Activated CD8-positive, alpha-beta memory T cell treated with anti-CD3 and anti-CD28 coated beads for 36 hours (primary cell): ENCODE measurements at regions not wholly inside any gene's neighbourhood (a gene's known extent, or its start where the extent isn't known, plus 50 kb on each side); places are given as distances from the start of the nearest gene placed in this dataset.
"Not testable (repeated sequence)": the region's sequence is repeated elsewhere in the genome, so short reads cannot be mapped to it uniquely, and the experiment has no call there.

Source experiments
- CTCF ChIA-PET: fragments of 350-600 bp; sonication (Branson Sonifier 250); formaldehyde crosslinking; loops from one replicate; lab custom pipeline; 2021; ENCODE audit warnings: antibody characterized with exemption; lab: Charles Lee
- POLR2A ChIA-PET: fragments of 350-600 bp; sonication (Branson Sonifier 250); formaldehyde crosslinking; loops from one replicate; lab custom pipeline; 2021; ENCODE audit warnings: antibody characterized with exemption; lab: Charles Lee

GRCh38 chr17:6278376-6278775 lies 156.5 kb downstream of the AIPL1 start:
- CTCF ChIA-PET, result no interaction called here
- POLR2A ChIA-PET, result no interaction called here

- POLR2A ChIA-PET, result no interaction called here
- CTCF ChIA-PET, result no interaction called here
Observed at GRCh38 chr17:6276711-6277110, 158.2 kb downstream of the AIPL1 start.

GRCh38 chr17:6274310-6274709 lies 160.6 kb downstream of the AIPL1 start:
- POLR2A ChIA-PET, result no interaction called here
- CTCF ChIA-PET, result no interaction called here

GRCh38 chr17:6269478-6269877 lies 165.4 kb downstream of the AIPL1 start:
- ChIA-PET CTCF (no interaction called here), POLR2A (no interaction called here)

- POLR2A ChIA-PET, result no interaction called here
- CTCF ChIA-PET, result no interaction called here
Observed at GRCh38 chr17:6261466-6261865, 173.5 kb downstream of the AIPL1 start.

GRCh38 chr17:6259899-6260298 lies 175.0 kb downstream of the AIPL1 start:
- CTCF ChIA-PET, result no interaction called here
- POLR2A ChIA-PET, result no interaction called here

GRCh38 chr17:6257336-6257735 lies 177.6 kb downstream of the AIPL1 start:
- ChIA-PET CTCF (interaction anchor here (0.7 kb wide), 1 partner anchor 68 kb away, joined by 3 read pairs; no protein-coding TSS in a partner anchor), POLR2A (no interaction called here)

- ChIA-PET POLR2A (no interaction called here), CTCF (no interaction called here)
Observed at GRCh38 chr17:6255322-6255721, 179.6 kb downstream of the AIPL1 start.

GRCh38 chr17:6254036-6254435 lies 180.9 kb downstream of the AIPL1 start:
- ChIA-PET CTCF (no interaction called here), POLR2A (no interaction called here)

- CTCF ChIA-PET, POLR2A ChIA-PET: not testable (repeated sequence)
Observed at GRCh38 chr17:6251640-6252039, 181.5 kb downstream of the WSCD1 start.

- CTCF ChIA-PET, result interaction anchor here (0.6 kb wide), 1 partner anchor 224 kb away, joined by 3 read pairs; no protein-coding TSS in a partner anchor
- POLR2A ChIA-PET, result no interaction called here
Observed at GRCh38 chr17:6249732-6250131, 179.6 kb downstream of the WSCD1 start.

GRCh38 chr17:6248061-6248460 lies 177.9 kb downstream of the WSCD1 start:
- CTCF ChIA-PET, result no interaction called here
- POLR2A ChIA-PET, result no interaction called here

- POLR2A ChIA-PET, result no interaction called here
- CTCF ChIA-PET, result no interaction called here
Observed at GRCh38 chr17:6245301-6246177, 175.4 kb downstream of the WSCD1 start.

GRCh38 chr17:6244796-6245195 lies 174.6 kb downstream of the WSCD1 start:
- ChIA-PET POLR2A (no interaction called here), CTCF (no interaction called here)

GRCh38 chr17:6244253-6244652 lies 174.1 kb downstream of the WSCD1 start:
- CTCF ChIA-PET, result no interaction called here
- POLR2A ChIA-PET, result no interaction called here

- CTCF ChIA-PET, result no interaction called here
- POLR2A ChIA-PET, result no interaction called here
Observed at GRCh38 chr17:6243186-6243585, 173.0 kb downstream of the WSCD1 start.

- ChIA-PET POLR2A (no interaction called here), CTCF (no interaction called here)
Observed at GRCh38 chr17:6241996-6242395, 171.8 kb downstream of the WSCD1 start.

- POLR2A ChIA-PET, result no interaction called here
- CTCF ChIA-PET, result no interaction called here
Observed at GRCh38 chr17:6241381-6241780, 171.2 kb downstream of the WSCD1 start.

GRCh38 chr17:6240601-6241000 lies 170.4 kb downstream of the WSCD1 start:
- ChIA-PET CTCF (no interaction called here), POLR2A (no interaction called here)

GRCh38 chr17:6240001-6240400 lies 169.8 kb downstream of the WSCD1 start:
- POLR2A ChIA-PET, result no interaction called here
- CTCF ChIA-PET, result no interaction called here

- ChIA-PET POLR2A (no interaction called here), CTCF (no interaction called here)
Observed at GRCh38 chr17:6239241-6239798, 169.1 kb downstream of the WSCD1 start.
